GM21367 (cell line): ENCODE measurements at regions not wholly inside any gene's neighbourhood (a gene's known extent, or its start where the extent isn't known, plus 50 kb on each side); places are given as distances from the start of the nearest gene placed in this dataset.
A peak's percentile ranks its signal among the peaks of the same experiment; 100 is the strongest.

Experiments used
- ATAC-seq: cut with Tn5 transposase; IDR thresholded peaks from one replicate; pipeline ENCODE4 v1.9.1; 2021; ENCODE audit not compliant: unreplicated experiment

DNA sequence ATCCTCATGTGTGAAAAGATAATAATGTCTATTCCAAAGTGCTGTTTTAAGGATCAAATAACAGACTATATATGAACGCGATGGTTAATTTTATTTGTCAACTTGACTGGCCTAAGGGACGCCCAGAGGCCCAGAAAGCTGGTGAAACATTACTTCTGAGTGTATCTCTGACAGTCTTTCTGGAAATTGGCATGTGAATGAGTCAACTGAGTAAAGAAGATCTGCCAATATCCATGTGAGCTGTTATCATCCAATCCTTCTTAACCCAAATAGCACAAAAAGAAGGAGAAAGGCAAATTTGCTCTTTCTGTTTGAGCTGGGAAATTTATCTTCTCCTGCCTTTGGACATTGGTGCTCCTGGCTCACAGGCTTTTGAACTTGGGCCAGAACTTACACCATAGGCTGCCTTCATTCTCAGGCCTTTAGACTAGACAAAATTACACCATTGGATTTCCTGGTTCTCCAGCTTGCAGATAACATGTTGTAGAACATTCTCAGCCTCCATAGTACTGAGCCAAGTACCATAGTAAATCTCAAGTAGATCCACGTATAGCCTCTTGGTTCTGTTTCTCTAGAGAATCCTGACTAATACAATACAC is 114.7 kb upstream of the DOCK10 start:
- ATAC-seq, result no peak

DNA sequence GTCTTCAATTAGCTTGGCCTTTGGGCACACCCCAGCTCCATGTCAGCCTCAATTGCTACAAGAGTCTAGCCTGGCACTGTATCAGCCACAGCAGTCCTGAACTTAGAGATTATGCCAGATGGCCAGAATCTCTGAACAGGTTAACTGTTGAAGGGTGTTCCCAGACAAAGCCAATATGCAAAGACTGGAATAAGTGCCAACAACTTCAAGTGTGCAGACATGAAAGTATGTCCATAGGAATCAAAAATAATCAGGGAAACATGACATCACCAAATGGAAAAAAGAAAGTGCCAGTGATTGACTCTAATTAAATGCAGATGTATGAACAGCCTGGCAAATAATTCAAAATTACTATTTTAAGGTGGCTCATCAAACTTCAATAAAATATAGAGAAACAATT is 98.5 kb upstream of the DOCK10 start:
- no peak for ATAC-seq

DNA sequence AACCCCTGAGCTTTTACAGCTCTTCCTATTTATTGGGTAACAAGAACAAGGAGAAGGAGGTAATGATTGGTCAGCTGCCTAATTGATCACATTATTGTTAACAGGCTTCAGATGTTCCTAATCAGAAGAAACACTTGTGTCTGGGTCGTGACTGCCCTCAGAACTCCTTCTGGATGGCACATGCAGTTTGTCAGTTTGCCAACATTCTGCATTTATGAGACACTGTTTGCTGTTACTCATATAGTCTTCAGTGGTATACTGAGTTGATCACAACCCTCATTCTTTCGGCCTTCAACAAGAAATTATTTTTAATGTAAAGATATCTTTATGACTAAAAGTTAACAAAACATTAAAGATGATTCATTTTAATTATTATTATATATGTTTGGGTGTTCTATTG is 95.7 kb upstream of the DOCK10 start:
- ATAC-seq, result no peak

DNA sequence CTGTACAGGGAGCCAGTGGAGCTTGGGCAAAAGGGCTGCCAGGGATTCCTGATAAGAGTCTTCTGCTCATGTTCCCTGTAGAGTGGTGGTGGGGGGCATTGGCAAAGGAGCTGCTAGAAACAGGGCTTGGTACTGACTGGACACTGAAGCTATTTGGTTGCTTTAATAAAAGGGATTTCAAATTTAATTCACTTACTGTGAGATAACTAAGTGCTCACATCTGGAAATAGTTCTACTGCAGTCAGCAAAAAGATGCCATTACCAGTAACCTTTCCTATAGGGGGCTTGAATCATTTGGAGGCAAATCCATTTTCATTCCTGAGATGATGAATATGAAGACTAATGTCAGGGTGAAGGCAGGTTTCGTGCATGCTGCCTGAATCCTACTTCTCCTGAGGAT is 94.3 kb upstream of the DOCK10 start:
- no peak for ATAC-seq

DNA sequence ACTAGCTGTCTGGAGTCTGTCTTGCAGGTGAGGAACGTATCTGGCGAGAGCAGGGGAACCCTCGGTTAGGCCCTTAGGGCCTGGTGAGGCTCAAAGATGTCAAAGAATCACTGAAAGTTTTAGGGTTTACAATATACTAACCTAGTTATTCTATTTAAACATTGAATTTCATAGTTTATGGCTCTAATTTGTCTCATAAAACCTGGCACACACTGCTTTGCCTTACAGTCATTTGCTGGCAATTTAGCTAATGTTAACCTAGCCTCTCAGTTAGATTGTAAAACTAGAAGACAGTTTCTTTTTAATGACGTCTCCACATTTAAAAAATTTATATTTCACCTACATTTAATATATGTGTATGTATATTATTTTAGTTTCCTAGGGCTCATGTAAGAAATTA is 89.6 kb upstream of the DOCK10 start:
- no peak for ATAC-seq

DNA sequence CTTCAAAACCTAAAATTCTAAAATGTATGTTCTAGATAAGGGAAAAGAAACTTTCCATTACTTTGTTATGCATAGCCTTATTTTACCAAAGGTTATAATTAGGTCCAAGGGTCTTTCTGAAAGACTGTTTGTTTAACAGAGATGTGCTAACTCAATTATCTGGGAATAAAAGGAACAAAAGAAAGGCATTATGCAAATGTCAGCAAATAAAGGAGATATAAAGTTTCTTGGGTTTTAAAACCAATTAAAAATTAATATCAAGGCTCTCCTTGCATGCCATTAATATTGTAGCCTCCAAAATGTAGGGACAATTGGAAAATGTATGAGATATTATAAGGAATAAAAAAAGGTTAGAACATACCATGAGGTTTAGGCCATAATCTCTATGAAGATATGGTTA is 87.8 kb upstream of the DOCK10 start:
- ATAC-seq, result no peak

DNA sequence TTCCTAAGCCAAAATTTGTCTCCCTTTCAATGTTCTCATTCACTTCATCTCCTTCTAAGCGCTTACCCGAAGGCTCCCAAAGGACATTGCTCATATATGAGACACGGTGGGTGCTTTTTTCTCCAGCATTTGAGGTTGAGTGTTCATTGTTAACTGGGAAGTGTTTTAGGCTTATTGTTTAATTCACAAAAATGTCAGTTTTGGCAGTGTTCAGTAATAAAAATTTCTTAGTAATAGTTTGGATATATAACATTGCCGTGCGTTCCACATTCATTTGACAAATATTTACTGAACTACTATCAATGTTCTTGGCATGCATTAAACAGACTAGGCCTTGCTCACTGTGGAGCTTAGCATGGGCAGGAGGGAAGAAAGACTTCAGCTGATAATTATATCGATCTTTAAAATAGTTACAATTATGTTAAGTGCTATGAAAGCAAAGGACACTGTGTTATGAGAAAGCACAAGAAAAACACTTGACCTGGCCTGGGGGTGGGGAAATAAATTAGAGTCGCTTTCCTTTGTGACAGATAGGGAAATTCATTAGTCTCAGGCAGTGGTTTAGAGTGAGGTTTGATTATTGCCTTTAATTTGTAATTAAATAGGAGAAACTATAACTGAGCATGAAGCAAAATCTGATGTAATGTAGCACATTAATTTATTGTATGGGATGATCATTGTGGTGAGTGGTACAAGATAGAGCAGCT is 82.2 kb upstream of the DOCK10 start:
- no peak for ATAC-seq

DNA sequence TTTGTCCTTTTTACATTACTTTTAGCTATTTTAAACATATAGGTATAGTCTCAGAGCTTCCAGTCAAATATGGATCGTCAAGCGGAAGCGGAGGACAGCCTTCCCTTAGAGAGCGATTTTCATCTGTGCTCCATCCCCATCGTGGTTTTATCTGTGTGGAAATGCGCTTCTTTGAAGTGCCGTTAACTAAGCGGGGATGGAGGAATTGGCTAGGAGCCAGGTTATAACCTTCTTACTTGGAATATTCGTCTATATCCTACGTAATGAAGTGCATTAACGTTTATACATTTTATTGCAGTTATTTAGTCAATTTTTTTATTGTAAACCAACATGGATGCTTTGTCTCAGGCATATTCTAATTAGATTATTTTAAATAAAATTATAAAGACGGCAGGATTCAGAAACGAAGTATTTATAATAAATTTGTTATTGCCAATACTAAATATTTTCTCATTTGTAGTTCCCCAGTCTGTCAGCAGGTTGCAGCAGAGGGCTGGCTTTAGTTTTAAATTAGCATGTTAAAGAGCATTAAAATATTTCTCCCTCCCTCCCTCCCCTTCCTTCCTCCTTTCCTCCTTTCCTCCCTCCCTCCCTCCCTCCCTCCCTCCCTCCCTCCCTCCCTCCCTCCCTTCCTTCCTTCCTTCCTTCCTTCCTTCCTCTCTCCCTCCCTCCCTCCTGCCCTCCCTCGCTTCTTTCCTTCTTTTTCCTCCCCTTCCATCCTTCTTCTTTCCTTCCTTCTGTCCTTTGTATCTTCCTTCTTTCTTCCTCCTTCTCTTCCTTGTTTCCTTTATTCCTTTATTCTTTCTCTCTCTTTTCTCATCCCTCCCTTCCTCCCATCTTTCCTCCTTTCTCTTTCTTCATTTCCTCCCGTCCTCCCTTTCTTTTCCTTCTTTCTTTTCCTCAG is 80.6 kb upstream of the DOCK10 start:
- no peak for ATAC-seq

DNA sequence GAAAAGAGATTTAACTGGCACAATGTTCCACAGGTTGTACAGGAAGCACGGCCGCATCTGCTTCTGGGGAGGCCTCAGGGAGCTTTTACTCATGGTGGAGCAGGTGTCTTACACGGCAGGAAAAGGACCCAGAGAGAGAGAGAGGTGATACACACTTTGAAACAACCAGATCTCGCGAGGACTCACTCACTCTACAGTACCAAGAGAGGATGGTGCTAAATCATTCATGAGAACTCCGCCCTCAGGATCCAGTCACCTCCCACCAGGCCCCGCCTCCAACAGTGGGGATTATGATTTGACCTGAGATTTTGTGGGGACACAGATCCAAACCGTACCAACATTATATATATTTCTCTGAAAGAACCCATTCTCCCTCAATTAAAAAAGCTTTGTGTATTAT is 79.7 kb upstream of the DOCK10 start:
- ATAC-seq, result no peak

DNA sequence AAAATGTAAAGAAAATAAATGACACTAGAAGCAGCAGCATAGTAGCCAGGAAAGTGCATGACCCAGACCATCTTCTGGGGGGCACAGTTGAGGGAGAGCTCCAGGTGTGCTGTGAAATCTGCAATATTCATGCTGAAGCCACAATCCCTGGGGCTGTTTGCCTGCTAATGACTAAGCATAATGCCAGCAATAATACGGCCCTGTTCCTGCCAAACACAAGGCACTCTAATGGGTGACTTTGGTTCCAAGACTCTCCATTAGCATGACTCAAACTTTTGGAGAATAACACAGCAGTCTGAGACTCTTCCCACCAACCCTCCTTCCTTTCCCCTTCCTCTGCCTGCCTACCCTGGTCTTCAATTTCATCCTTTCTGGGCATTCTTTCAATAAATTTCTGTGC is 77.9 kb upstream of the DOCK10 start:
- no peak for ATAC-seq

DNA sequence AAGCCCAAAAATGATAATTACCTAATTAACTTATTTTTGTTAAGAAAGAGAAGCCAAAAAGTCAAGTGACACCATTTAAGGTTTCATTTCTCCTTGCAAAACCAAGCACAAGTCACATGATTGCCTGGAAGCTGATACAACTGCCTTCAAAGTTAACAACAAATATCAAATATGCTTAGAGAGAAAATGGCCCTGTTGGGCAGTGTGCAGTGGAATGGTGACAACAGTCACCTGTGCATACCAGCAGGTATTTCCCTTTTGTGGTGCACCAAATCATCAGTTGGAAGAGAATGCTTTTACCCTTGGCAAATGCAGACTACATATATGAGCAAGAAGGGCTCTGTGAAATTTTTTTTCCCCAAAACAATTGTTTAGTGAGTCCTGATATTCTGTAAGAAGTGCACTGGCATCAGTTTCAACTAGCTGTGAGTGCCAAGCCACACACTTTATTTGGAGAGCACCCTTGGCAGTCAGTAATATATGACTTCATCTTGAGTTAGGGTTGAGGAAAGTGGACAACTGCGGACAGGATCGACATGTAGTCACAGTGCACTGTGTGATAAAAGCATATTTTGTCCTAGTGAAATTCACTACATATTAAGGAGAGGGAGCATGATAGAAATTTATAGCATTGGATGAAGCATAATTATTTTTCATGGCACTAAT is 74.9 kb upstream of the DOCK10 start:
- ATAC-seq, result no peak

DNA sequence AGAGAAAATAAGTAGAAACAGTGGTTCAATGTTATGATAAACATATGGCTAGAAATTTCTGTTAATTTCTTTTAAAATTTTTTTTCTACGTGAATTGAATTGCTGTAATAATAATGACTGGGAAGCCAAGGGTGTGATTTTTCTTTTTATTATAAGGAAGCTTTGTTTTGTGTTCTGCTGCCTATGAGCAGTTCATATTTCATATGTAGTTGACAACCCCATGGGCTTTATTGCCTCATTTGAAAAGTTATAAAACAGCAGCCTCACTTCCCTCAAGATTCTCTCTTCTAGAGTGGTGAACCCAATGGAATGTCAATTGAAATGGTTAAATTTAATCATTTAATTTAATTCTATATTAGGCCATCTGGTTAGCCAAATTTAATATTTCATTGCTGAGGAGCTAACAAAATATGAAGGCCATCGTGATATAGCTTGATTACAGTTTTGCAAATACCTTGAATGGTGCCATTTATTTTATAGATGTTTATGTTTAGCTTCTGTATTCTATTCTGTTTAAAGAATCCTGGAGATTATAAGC is 72.6 kb upstream of the DOCK10 start:
- ATAC-seq, result no peak

DNA sequence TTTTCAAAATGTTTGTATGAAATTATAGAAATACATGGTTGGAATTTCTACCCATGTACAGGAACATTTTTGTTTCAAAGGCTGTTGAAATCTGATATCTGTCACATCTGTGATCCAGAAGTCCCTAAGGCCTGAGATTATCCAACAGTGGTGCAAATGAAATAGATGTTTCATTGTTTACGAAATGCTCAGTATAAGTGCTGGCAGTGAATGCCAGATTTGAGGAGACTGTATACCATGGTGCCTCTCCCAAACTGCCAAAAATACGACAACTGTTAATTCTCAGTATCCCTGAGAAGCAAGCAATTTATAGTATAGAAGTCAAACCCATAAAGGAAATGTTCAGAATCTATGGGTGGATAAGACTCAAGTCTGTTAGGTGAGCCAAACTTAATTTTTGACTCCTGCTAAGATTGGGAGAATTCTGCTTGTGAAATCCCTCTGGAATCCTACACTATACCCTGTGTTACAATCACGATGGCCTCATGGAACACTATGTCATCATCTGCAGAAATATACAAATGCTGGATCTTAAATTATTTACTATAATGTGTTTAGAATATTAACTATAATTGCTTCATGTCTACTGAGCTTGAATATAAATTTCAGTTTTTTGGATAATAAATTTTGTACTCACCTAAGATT is 71.2 kb upstream of the DOCK10 start:
- no peak for ATAC-seq

DNA sequence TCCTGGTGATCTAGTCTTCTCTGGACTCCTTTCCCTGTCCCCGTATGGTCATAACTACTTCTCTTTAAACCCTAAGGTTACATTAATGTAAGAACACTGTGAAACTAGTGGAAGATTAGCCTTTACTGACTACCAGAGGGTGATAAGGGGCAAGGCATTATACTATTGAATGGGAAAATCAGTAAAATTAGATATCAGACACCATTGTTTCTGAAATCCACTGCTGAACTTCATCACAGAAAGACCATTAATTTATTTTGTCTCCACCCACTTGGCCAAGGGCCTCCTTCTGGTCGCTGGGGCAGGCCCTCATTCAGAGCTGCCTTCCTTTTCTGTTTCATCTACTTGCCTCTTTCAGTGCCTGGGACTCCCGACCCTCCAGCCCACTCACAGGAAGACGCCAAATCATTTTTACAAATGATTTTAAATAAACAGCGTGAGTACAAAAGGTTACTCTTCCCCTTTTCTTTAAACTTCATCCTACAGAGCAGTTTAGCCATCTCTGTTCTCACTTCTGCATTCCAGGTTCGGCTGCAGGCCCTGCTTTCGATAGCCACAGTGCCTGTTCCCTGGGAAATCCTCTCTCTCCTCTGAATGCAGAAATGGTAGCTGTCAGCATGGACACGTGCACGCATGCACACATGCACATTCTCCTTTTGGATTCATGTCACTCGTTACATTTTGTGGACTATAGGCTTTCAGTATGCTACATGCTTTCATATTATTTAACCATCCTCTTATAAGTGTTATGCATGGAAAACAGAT is 70.3 kb upstream of the DOCK10 start:
- peak; percentile 66 for ATAC-seq

DNA sequence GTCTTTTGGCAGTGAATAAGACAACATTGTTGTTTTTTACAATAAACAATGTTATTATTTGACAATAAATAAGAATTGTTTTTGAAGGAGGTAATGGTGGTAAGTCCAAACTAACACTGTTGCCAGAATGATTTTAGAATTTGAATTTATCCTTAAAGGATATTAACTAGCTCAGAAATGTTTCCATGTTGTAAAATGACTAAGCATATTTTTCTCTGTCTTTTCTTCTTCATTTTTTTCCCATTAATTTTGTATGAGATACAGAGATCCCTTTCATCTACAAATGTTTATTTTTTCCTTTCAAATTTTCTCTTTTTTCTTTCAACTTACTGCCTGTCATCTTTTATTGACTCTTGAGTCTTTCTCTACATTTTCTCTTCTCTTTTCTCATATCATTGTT is 66.5 kb upstream of the DOCK10 start:
- no peak for ATAC-seq

DNA sequence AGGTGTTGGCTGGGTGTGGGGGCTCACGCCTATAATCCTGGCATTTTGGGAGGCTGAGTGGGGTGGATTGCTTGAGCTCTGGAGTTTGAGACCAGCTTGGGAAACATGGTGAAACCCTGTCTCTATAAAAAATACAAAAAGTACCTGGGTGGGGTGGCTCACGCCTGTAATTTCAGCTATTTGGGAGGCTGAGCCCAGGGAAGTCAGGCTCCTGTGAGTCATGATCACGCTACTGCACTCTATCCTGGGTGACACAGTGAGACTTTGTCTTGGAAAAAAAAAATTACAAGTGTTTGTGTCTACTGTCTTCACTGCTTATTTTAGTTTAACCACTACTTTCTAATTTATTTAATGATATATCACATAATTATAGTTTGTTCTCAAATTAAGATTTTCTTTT is 62.7 kb upstream of the DOCK10 start:
- ATAC-seq, result no peak

DNA sequence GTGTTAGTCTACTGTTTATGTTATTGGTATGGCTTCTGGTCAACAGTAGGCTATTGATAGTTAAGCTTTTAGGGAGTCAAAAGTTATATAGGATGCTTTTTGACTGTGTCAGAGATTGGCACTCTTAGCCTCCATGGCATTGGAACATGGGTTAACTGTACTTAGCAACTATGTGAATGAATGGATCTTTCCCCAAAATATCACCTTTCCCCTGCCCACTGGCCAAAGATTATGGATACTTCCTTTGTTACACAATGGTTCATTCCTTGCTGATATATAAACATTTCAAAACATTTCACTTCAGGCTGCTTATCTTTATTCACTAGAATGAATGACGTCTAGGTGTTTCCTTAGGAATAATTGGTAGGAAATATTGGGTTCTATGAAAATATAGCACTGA is 62.1 kb upstream of the DOCK10 start:
- no peak for ATAC-seq

DNA sequence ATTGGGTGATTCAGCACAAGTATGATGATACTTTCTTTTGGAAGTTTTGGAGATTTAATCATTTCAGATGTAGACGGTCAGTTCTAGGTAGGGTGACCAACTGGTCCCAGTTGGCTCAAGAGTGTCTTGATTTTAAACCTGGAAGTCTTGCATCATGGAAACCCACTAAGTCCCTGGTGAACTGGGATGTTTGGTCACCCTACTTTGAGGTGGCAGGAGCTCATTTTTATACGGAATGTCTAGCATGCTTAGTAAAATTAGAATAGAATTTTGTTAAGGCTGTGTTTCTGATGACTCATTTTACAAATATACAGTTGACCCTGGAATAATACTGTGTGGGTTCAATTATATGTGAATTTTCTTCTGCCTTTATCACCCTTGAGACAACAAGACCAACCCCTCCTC is 61.5 kb upstream of the DOCK10 start:
- ATAC-seq, result no peak

DNA sequence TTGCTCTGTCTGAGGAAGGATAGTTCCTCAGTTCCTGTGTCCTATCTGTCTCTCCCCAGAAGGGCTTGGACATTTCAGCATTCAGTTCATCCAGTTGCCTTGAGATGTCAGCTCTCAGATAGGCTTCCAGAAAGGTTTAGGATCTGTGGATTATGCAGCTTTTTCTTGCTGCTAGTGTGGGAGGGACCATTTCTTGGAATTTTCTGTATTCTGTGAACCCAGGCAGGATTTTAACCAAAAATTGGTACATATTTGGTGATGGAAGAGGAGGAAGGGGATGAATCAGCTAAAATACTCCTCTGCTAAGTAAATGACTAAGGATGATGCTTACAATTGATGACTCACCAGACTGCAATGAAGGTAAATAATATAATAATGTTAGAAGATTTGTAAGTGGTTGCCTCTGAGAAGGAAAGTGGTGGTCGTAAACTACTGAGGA is 58.6 kb upstream of the DOCK10 start:
- ATAC-seq, result no peak

DNA sequence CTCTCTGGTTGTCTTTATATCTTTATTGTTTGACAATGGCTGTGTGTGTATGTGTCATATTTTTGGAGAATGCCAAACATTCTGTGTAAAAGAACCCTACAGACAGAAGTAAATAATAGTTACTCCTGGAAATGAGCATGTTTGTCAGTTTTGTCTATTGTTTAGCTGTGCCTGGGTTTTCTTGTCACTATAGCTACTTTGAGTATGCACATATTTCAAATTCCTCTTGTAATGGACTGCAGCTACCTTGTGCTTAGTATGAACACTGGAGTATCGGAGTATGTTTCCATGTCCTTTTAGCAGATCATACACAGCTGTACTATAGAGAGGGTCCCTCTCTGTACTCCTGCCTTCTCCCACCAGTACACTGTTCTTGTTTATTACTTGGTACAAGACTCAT is 58.0 kb upstream of the DOCK10 start:
- no peak for ATAC-seq
